HG03575 (cell line): ENCODE measurements at regions not wholly inside any gene's neighbourhood (a gene's known extent, or its start where the extent isn't known, plus 50 kb on each side); places are given as distances from the start of the nearest gene placed in this dataset.
"Not testable (repeated sequence)": the region's sequence is repeated elsewhere in the genome, so short reads cannot be mapped to it uniquely, and the experiment has no call there.

Experiments
- ATAC-seq: cut with Tn5 transposase; IDR thresholded peaks from one replicate; pipeline ENCODE4 v1.9.1; 2021; ENCODE audit not compliant: unreplicated experiment, insufficient number of reproducible peaks, low FRiP score; ENCODE audit errors: extremely low read depth

- no peak for ATAC-seq
Measured at GRCh38 chr22:25472382-25472781, 92.1 kb upstream of the GRK3 start.

GRCh38 chr22:25475257-25476022 is 89.0 kb upstream of the GRK3 start:
- ATAC-seq = no peak

GRCh38 chr22:25477358-25477757 is 87.1 kb upstream of the GRK3 start:
- ATAC-seq = no peak

- no peak for ATAC-seq
Measured at GRCh38 chr22:25478111-25478510, 86.4 kb upstream of the GRK3 start.

- no peak for ATAC-seq
Measured at GRCh38 chr22:25478528-25478927, 85.9 kb upstream of the GRK3 start.

- not testable (repeated sequence) for ATAC-seq
Measured at GRCh38 chr22:25480868-25481267, 83.6 kb upstream of the GRK3 start.

- no peak for ATAC-seq
Measured at GRCh38 chr22:25482091-25482760, 82.2 kb upstream of the GRK3 start.

- ATAC-seq = no peak
Measured at GRCh38 chr22:25482868-25483639, 81.4 kb upstream of the GRK3 start.

GRCh38 chr22:25483931-25484330 is 80.5 kb upstream of the GRK3 start:
- no peak for ATAC-seq

GRCh38 chr22:25484521-25485315 is 79.8 kb upstream of the GRK3 start:
- ATAC-seq = no peak

- ATAC-seq = no peak
Measured at GRCh38 chr22:25485626-25486545, 78.6 kb upstream of the GRK3 start.

GRCh38 chr22:25487508-25487907 is 77.0 kb upstream of the GRK3 start:
- ATAC-seq = no peak

GRCh38 chr22:25488244-25489020 is 76.0 kb upstream of the GRK3 start:
- no peak for ATAC-seq

GRCh38 chr22:25489947-25490346 is 74.5 kb upstream of the GRK3 start:
- no peak for ATAC-seq

- ATAC-seq = no peak
Measured at GRCh38 chr22:25490896-25491295, 73.6 kb upstream of the GRK3 start.

GRCh38 chr22:25492162-25492561 is 72.3 kb upstream of the GRK3 start:
- ATAC-seq = no peak
